Stimulated activated CD4-positive, alpha-beta T cell treated with anti-CD3 and anti-CD28 coated beads, Interleukin-4, amount 100 ng/mL, for 1 hour (primary cell): ENCODE measurements at regions not wholly inside any gene's neighbourhood (a gene's known extent, or its start where the extent isn't known, plus 50 kb on each side); places are given as distances from the start of the nearest gene placed in this dataset.

Experiments
- DNase-seq: peaks from one replicate; pipeline ENCODE4 v3.0.0-alpha.2; 2020

DNA sequence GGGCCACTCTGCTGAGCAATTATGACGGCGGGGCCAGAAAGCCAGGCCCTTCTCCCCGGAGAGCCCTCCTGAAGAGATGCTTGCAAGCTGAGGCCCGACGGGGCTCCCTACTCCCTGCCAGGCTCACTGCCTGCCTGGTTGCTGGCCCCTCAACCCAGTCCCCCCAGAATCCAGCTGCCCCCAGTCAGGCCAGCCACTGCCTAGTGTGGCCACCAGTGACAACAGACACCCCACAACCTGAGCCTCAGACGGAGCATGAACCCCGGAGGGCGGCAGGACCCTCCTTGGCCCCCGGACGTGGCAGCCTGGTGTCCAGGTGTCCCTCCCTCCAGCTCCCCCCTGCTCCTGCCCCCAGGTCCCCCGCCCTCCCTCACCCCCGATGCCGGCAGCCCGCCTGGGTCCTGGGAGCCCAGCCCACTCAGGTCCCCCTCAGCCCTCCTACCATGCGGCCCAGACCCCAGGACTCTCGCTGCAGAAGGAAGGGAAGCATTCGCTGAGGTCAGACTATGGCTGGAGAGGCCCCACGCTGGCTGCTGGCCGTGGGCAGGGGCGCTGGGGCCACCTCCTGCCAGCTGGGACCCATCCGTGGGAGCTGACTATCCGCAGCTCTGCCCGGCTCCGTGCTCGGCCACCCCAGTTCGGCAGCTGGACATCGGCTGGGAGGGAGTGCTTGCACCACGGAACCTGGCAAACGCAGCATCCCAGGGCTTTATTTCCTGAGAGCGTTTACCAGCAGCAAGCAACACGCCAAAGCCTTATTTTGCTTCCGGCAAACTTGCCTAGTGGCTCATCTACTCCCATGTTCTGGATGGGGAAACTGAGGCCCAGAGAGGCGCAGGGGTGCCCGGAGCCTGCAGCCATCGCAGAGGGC lies 89.8 kb downstream of the UNCX start:
- DNase-seq, result no peak

DNA sequence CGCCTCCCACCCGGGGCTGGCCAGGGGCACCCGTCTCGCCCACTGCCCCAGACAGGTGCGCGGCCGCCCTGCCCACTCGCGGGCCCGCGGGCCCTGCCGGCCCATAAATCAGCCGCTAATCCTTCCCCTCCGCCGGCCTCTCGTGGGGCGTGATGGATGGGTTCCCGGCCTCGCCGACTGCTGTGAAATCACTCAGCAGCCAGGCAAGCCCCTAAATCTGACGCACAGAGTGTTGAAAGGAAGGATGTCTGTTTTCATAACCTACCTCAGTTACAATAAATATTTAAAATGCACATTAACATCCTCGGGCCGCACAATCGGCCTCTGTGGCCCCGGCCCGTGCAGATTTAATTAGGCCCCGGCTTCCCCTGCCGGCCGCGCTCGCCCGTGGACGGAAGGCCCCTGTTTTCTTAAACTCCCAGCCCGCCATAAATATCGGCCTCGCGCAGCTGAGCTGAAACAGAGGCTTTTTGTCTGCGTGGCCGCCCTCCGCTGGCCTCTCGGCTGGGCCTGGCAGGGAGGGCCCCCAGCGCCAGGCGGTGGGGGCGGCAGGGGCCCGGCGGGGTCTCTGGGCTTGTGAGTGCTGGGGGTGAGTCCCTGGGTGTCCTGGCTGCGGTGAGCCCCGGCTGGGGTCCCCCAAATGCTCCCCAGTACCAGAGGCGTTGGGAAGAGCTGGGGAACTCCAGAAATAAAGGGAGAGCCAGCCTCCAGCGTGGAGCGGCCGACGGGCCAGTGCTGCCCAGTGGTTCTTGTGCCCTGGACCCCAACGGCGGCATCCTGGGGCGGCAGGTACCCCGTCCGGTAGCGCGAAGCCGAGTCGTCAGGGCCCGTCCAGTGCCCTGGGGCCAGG lies 90.7 kb downstream of the UNCX start:
- no peak for DNase-seq

DNA sequence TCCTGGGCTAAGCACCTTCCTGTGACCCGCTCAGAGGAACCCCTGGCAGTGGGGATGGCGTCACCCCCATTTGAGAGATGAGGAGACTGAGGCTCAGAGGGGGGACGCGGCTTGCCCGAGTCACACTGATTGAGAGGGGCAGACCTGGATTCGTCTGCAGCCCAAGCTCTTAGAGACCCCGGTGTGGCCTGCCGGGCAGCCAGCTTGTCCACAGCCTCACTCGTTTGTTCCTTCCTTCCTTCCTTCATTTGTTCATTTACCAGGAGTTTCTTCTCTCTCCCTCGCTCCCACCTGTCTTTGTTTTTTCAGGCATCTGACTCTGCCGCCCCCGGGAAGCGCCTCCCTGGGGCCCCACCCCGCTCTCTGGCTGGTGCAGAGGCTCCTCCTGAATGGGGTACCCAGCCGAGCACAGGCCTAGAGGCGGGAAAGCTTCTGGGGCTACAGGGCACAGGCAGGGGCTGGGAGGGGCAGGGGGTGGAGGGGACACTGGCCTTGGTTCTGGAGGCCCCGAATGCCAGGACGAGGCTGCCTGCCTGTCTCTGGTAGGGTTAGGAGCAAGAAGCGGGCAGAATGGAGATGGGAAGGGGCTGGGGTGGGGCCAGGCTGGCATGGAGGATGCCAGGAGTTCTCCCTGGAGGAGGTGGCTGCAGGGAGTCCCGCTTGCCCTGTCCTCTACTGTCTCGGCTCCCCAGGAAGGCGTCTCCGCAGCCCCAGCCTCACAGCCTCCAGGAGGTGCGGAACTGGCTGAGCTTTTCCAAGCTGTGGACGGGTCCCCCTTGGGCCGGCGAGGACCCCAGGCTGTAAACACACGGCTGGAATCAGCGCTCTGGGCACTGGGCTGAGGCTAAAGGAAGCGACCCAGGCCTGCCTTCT lies 91.6 kb downstream of the UNCX start:
- DNase-seq, result no peak

DNA sequence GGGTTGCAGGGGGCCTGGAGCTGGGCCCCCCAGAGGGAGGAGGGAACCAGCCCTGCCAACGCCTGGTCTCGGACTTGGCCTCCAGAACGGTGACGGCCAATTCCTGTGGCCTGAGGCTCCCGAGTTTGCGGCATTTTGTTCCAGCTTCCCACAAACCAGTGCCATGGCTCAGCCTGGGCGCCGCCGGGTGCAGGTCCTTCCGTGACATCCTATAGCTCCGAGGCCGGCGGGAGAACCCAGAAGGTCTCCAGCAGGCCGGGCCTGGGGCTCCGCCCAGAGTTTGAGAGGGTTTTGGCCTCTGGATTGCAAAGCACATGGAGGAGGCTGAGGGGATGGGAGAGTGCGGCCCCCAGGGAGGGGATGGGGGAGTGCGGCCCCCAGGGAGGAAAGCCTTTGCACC lies 92.6 kb downstream of the UNCX start:
- no peak for DNase-seq

DNA sequence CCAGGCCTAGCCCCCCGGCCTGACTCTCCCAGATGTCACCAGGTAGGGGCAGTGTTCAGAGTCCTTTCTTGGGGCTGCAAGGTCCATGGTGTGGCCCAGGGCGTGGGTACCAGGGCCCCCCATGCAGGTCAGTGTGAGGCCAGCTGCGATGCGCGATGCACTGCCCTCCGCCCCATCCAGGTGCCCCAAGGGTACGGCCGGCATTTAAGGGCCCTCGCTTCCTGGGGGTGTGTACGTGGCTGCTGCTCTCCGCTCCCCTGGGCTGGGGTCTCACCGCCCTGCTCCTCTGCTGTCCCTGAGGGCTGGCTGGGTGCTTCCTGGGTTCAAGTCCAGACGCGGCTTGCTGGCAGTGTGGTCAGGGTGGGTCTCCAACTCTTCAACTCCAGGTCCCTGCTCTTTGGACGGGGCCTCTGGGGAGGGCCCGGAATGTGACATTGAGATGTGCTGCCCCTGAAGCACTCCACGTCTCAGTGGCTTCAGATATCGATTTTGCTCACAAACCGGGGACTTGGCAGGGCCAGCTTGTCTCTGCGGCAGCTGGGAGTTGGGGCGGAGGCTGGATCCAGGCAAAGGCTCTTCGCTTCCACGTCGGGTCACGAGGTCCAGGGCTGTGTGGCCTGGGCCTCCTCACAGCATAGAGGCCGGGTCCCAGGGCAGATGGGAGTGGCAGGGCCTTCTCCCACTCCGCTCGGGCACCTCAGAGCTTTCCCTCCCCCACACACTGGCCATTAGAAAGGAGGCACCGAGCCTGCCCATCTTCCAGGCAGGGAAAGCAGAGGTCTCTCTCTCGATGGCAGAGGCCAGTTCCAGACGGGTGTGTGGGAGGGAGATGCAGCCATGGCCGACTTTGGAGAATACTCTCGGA lies 93.2 kb downstream of the UNCX start:
- DNase-seq, result no peak

DNA sequence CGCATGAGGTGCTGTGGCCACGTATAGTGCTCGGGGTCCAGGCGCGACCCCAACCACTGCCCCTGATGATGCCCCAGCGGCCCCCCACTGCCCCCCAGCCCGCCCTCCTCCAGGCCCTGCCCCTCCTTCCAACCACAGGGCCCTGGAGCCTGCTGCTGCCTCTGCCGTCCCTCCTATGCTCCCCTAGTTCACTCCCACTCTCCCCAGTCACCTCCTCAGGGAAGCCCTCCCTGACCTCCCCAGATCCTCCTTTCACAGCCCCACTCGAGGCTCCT lies 93.8 kb downstream of the UNCX start:
- no peak for DNase-seq

DNA sequence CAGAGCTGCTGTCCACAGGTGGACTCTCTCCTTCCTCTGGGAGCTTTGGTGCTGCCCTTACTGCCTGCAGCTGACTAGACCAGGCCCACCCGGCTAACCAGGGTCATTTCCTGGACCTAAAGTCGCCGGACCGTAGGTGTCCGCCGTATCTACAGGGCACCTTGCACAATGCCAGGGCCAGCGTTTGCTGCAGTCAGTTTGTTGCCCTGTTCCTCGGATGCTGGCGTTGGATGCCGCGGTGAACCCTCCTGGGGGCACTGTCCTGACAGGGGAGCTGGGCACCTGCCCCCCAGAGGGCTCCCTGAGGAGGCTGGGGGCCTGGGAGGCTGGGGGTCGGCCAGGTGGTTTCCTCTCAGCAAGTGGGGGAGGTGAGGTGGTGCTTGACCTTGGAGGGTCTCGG lies 96.6 kb downstream of the UNCX start:
- no peak for DNase-seq

DNA sequence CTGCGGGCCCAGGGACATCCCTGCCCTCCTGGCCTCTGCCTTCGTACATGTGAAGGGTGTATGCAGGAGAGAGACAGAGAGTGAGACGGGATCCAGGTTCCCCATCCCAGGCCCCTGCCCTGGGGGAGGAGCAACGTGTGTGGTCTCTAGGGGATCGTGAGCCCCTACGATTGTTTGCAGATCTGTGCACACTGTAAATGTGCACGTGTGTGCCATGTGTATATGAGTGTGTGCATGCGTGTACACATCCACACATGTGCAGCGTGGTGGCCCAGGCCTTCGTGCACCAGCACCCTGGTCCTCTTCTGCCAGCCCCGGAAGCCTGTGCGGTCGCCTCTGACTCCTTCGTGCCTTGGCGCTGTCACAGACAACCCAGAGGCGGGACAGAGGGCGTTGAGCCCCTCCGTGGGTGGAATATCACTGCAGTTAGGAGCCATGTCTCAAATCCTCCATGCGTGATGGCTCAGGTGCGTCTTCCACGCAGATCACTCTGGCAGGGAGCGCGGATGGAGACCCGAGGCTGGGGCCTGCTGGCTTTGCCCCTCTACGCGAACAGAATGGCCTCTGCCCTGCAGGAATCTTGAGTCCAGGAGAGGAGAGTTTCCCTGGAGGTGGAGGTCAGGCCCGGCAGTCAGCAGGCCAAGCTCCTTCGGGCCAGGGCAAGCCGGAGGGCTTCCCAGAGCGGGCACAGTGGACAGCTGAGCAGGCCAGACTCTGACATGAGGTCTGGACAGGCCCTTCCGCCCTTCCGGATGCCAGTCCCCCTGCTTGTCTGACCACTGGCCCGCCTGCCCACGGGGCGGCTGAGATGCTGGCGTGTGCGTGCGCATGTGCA lies 97.5 kb downstream of the UNCX start:
- no peak for DNase-seq

DNA sequence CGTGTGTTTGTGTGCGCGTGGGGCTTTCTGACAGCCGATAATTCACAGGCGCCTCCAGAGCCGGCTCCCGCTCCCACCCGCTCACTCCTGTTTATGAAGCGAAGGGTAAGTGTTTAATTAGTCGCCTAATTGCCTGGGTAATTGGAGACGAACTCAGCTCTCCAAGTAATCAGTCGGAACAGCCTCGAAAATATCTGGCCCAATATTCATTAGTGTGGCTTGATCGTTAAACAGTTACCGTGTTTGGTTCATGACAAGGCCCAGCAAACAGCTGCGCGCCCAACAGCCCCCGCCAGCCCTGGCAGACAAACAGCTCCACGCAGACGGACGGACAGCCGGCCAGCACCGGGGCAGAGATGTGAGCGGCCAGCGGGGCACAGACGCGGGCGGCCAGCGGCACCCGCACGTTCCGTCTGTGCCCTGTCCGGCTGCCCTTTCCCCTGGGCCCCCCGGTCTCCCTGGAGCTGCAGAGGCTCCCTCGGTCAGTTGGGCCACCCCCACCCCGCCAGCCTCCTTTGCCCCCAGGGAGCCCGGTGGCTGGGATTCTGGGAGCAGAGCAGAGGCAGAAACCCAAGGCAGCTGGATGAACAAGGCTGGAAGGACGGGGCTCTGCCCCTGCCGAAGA lies 98.2 kb downstream of the UNCX start:
- no peak for DNase-seq

DNA sequence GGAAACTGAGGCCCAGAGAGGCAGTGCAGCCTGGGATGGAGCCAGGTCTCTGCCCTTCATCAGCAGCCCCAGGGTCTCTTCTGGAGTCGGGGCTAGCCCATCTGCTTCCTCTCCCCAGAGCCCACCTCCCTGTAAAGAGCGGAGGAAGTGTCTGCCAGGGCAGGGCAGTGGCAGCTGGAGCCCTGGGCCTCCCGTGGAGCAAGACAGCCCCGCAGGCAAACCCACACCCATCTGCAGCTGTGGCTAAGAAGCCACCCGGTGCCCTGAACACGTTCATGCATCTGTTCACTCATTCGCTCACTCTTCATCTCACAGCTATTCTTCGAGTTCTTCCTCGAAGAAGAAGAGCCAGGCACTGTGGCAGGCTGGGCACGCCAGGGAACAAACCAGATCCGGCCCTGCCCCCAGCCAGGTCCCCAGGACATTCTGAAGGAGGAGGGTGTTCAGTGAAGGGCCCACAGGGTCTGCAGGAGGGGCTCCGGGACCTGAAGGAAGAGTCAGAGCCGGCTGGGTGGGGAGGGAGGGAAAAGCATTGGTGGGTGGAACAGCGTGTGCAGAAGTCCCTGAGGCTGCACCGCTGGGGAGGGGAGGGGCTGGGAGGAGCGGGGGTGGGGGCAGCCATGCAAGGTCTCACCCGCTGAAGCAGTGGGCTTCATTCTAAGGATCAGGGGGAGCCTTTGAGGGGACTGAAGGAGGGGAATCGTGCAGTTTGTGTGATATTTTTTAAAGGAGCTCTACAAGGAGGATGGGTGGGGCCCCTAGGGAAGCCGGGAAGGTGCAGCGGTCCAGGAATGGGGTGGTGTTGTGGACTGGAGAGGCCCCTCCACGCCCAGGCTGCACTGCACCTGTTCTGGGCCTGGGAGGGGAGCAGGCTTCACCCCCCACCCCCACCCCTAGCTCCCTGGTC lies 99.1 kb downstream of the UNCX start:
- no peak for DNase-seq

DNA sequence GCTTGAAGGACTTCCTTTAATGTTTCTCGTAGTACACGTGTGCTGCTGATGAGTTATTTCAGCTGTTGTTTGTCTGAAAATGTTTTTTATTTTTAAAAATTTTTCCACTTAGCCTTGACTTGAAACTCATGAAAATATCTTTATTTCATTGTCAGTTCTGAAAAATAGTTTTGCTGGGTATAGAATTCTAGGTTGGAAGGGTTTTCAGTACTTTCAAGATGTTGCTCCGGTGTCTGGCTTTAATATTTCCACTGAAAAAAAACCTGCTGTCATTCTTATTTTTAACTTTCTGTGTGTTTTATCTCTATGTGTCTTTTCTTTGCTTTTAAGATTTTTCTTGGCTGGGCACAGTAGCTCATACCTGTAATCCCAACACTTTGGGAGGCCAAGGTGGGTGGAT lies 103.8 kb downstream of the UNCX start:
- DNase-seq, result no peak

DNA sequence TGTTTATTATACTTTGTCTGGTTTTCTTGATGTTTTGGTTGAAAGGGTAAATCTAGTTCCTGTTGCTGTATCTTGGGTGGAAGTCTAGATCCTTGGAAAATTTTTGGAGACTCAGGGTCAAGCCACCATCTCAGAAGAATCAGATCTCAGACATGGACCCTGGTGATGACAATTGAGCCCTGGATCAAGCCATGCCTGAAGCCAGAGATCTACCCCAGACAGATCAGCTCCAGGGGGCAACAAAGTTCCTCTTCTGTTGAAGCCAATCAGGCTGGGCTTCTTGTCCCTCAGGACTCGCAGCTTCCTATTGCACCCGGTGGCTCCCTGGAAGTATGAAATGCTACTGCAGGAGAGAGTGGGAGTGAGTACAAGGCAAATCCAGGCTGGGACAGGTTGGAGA lies 106.9 kb downstream of the UNCX start:
- DNase-seq, result no peak

DNA sequence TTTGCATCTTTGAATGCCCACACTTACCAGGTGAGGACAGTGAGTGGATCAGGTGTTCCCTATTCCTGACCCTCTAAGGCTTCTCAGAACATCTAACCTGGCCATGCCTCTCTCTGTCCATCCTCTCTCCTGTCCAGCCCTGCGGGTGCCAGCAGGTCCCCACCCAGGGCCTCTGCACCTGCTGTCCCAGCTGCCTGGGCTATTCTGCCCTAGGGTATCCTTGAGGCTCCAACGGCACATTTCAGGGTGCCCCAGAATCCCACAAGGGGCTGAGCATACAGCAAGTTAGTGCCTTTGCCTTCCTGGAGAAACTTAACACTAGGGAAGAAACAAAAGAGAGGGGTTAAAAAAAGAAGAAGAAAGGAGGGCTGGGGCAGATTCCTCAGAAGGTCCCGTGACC lies 107.4 kb downstream of the UNCX start:
- DNase-seq, result no peak

DNA sequence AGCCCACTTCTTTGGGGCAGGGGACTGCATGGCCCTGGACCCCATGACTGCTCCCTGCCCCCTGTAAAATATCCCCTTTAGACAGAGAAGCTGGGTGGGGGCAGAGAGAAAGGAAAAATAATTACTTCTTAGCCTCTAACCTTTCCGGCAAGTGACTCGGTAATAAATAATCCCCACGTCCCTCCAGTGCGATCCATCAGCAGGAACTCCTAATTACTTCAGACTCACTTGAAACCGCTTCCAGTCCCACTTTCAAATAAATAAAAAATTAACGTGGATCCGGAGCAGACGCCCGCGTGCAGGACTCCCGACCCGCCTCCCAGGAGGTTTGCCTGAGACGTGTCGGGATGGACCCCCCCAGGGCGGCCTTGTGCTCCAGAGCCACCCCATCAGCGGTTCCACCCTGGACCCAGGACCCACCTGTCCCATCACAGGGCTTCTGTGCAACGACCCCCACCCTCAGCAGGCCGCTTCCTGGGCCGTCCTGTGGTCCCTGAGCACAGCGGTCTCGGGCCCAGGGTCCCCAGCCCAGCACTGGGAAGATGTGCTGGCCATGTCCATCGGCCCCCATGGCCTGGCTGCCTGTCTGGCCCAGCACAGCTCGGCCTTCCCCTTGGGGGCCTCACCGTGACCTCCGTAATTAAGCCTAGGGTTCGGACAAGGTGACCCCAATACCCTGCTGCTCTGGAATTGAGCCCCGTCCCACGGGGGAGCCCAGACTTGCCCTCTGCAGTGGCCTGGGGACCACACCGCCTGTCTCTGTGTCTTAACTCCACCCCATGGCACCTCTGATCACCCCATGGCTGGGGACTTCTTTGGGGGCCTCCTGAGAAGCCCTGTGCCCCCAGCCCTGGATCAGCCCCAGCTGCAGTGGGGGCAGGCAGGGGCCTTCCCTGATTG lies 108.0 kb downstream of the UNCX start:
- no peak for DNase-seq

DNA sequence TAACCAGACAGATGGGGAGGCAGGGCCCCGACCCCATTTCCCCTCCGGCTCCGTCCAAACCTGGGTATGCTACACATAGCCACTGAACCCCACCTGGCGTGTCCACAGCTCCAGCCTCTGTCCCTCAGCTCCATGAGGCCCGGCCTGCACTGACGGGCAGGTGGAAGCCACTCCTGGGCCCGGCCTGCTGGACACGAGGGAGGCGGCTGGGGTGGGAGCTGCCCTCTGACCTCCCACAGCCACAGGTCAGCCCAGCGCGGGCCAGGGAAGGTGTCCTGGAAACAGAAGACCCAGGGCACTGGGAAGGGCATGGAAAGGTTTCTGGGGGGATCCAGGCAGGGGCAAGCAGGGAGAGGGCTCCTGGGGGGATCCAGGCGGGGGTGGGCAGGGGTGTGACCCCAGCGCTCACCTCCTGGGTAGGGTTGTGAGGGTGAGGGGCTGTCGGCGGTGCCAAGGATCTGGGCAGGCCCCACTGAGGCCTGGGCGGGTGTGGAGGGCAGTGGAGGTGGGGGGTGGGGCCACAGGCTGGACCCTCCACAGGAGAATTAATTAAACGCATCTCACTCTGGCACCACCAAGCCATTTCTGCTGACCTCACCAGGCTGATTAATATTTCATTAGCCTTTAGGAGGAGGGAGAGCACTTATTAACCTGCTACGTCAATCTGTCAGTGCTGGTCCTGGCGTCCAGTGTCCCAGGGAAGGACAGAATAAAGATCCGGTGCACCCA lies 108.9 kb downstream of the UNCX start:
- DNase-seq, result no peak

DNA sequence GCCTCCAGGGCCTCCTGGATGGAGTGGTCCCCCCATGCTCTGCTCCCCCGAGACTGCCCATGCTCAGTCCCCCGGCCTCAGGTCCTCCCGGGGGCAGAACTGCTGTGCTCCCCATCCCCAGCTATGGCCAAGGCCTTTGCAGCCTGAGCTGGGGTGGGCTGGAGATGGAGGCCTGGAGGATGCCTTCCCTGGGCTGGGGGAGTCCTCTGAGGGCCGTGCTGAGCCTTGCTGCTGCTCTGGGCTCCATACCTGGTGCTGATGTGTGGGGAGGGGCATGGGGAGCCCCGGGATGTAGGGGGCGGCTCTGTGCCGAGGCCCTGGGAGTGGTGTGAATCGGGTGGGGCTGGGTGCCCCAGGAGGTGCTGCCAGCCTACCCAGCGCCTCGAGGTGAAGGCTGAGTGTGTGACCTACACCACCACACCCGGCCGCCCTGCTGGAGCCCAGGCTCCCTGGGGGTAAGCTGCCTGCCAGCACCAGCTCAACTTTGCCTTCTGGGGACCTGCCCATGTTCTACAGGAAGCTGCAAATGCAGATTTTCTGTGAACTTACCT lies 109.5 kb downstream of the UNCX start:
- DNase-seq, result no peak

DNA sequence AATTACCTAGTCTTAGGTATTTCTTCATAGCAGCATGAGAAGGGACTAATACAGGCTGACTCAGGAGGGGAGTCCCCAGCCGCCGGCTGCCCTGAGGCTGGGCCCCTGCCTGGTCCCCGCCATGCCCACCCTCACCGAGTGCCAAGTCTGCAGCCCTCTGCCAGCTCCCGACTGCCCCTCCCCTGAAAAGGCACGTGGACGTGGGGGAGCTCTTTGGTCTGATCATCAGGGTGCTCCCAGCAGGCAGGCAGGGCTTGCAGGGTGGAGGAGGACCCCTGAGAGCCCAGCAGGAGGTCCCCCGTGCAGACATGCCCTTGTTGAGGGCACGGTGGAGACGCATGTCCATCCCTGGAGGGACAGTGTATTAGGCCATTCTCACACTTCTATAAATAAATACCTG lies 110.9 kb downstream of the UNCX start:
- no peak for DNase-seq

DNA sequence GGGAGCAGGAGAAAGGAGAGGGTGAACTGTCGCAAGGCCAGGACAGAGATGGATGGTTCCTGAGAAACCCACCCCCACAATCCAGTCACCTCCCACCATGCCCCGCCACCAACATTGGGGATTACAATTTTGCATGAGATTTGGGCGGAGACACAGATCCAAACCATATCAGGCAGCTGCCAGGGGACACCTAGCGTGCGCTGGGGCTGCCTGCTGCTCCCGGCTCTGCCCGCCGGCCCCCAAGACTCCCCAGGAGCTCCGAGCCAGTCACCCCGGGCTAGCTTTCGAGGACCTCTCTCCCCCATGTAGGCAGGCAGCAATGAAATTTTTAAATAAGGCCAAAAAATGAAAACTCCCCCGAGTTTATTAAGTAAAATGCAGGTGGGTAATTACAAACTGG lies 111.7 kb downstream of the UNCX start:
- DNase-seq, result no peak
